OCI-LY7 (cell line): ENCODE measurements at regions not wholly inside any gene's neighbourhood (a gene's known extent, or its start where the extent isn't known, plus 50 kb on each side); places are given as distances from the start of the nearest gene placed in this dataset.

Source experiments
- CTCF ChIP-seq: fragments of 200-600 bp; sonication (generic); conservative IDR thresholded peaks from 2 replicates; pipeline ENCODE4 v1.5.1; 2014; ENCODE audit warnings: mild to moderate bottlenecking, antibody characterized with exemption, low read length, moderate library complexity, mixed read lengths
- EZH2phosphoT487 ChIP-seq: fragments of 200-600 bp; sonication (generic); IDR thresholded peaks from 2 replicates; pipeline ENCODE4 v1.6.1; 2018; ENCODE audit warnings: low read depth, borderline replicate concordance, mild to moderate bottlenecking, mixed run types, antibody characterized with exemption, low read length, moderate library complexity, mixed read lengths

DNA sequence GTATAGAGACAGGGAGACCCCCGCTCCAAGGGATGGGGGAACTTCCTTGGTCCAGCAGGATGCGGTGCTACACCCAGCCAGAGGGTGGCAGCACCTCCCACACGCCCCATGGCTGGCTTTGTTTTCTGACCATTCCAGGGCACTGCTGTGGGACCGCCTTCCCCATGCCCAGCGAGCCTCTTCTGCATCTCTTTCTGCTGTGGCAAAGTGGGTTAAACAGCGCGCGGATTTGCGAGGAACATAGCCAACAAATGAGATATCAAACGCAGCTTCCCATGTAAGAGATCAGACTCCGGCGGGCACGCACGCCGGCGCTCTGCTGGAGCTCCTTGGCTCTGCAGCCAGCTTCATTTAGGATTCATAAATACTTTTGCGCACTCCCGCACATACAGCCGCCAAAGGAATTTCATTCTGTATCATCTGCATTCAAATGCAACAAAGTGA is 485.8 kb upstream of the CADM1 start:
- TF ChIP-seq EZH2phosphoT487 (no peak), CTCF (peak; percentile 78)
